ENCODE measurements at regions not wholly inside any gene's neighbourhood (a gene's known extent, or its start where the extent isn't known, plus 50 kb on each side); places are given as distances from the start of the nearest gene placed in this dataset.

GRCh38 chr13:85277748-85278147, 521.5 kb downstream of the SLITRK6 start:
- no peak for DNase-seq

- DNase-seq = no peak
Observed at GRCh38 chr13:85266771-85267170, 532.4 kb downstream of the SLITRK6 start.

GRCh38 chr13:85266331-85266730, 532.9 kb downstream of the SLITRK6 start:
- no peak for DNase-seq

- no peak for DNase-seq
Observed at GRCh38 chr13:85265296-85265695, 533.9 kb downstream of the SLITRK6 start.

GRCh38 chr13:85262499-85262898, 536.7 kb downstream of the SLITRK6 start:
- no peak for DNase-seq

GRCh38 chr13:85261757-85262346, 537.4 kb downstream of the SLITRK6 start:
- no peak for DNase-seq

GRCh38 chr13:85260896-85261295, 538.3 kb downstream of the SLITRK6 start:
- DNase-seq = no peak

- no peak for DNase-seq
Observed at GRCh38 chr13:85255978-85256377, 543.2 kb downstream of the SLITRK6 start.

- no peak for DNase-seq
Observed at GRCh38 chr13:85254641-85255040, 544.6 kb downstream of the SLITRK6 start.

- no peak for DNase-seq
Observed at GRCh38 chr13:85249151-85249550, 550.1 kb downstream of the SLITRK6 start.

GRCh38 chr13:85247780-85248179, 551.4 kb downstream of the SLITRK6 start:
- DNase-seq = no peak

- no peak for DNase-seq
Observed at GRCh38 chr13:85243831-85244230, 555.4 kb downstream of the SLITRK6 start.

GRCh38 chr13:85241060-85241459, 558.2 kb downstream of the SLITRK6 start:
- DNase-seq = no peak

- no peak for DNase-seq
Observed at GRCh38 chr13:85236413-85236812, 562.8 kb downstream of the SLITRK6 start.

- no peak for DNase-seq
Observed at GRCh38 chr13:85230691-85231093, 568.5 kb downstream of the SLITRK6 start.

GRCh38 chr13:85228692-85229091, 570.5 kb downstream of the SLITRK6 start:
- DNase-seq = no peak

GRCh38 chr13:85223883-85224656, 575.1 kb downstream of the SLITRK6 start:
- DNase-seq = no peak

- no peak for DNase-seq
Observed at GRCh38 chr13:85216576-85216975, 582.6 kb downstream of the SLITRK6 start.

- DNase-seq = no peak
Observed at GRCh38 chr13:85212692-85213091, 586.5 kb downstream of the SLITRK6 start.

GRCh38 chr13:85204668-85205344, 594.4 kb downstream of the SLITRK6 start:
- DNase-seq = no peak

GRCh38 chr13:85197431-85197830, 601.8 kb downstream of the SLITRK6 start:
- no peak for DNase-seq

GRCh38 chr13:85194482-85194881, 604.7 kb downstream of the SLITRK6 start:
- no peak for DNase-seq

- no peak for DNase-seq
Observed at GRCh38 chr13:85191996-85192718, 607.1 kb downstream of the SLITRK6 start.

All from NCI-H1048 (cell line).